ENCODE measurements at regions not wholly inside any gene's neighbourhood (a gene's known extent, or its start where the extent isn't known, plus 50 kb on each side); places are given as distances from the start of the nearest gene placed in this dataset.

DNA sequence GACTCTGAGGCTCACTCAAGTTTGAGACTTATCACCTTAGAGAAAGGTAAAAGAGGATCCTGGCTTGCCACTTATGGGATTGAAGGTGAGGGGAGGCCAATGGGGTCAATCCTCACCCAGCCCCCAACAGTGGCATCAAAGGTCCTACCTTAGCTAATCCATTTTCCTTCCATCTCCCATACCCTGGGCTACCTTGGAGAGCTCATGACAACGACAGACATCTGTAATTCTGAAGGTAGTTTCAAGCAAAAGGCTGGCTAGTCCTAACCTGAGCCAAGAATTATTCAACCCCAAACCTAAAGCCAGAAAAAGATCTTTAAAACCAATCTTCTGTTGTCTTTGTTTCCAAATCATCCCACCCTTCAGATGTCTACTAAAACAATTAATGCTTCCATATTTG lies 179.2 kb upstream of the GHITM start:
- no peaks in the 10 kb centered on the region for H3K79me2 ChIP-seq
- H2AFZ ChIP-seq, result no peak overlapping the region
- no peak overlapping the region for H3K9ac ChIP-seq
- no peak overlapping the region for H3K4me3 ChIP-seq (ENCODE audit: low read depth, low read length)
- TF ChIP-seq, protein P1, sequence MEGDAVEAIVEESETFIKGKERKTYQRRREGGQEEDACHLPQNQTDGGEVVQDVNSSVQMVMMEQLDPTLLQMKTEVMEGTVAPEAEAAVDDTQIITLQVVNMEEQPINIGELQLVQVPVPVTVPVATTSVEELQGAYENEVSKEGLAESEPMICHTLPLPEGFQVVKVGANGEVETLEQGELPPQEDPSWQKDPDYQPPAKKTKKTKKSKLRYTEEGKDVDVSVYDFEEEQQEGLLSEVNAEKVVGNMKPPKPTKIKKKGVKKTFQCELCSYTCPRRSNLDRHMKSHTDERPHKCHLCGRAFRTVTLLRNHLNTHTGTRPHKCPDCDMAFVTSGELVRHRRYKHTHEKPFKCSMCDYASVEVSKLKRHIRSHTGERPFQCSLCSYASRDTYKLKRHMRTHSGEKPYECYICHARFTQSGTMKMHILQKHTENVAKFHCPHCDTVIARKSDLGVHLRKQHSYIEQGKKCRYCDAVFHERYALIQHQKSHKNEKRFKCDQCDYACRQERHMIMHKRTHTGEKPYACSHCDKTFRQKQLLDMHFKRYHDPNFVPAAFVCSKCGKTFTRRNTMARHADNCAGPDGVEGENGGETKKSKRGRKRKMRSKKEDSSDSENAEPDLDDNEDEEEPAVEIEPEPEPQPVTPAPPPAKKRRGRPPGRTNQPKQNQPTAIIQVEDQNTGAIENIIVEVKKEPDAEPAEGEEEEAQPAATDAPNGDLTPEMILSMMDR (IDR thresholded peaks at IDR 0.05), result no peak
- H3K4me2 ChIP-seq (ENCODE audit: low read length), result no peak overlapping the region
- H3K27ac ChIP-seq, result no peak overlapping the region
- H3K9me3 ChIP-seq (ENCODE audit: control insufficient read depth, low read length), result no peaks in the 10 kb centered on the region
- H3K27me3 ChIP-seq (ENCODE audit: control insufficient read depth, insufficient read depth, low read length), result no peaks in the 10 kb centered on the region
- H3K36me3 ChIP-seq (ENCODE audit: control insufficient read depth, insufficient read depth, low read length), result no peaks in the 10 kb centered on the region
- H3K4me1 ChIP-seq, result no peaks in the 10 kb centered on the region

DNA sequence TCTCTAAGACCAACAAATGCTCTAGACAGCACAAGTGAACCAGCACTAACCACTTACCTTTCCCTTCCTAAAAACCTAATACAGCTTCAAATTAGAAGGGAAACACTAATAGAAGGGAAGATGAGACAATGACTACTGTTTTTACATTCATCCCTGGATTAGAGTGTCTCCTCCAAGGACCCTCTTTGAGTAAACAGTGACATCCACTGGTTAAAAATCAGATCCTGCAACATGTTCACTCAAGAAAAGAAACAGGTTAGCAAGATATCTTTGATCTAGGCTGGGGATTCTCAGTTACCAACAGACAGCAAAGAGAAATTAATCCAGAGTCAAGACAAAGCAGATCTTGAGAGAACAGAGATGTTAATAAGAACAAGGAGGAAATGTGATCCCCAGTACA lies 177.7 kb upstream of the GHITM start:
- Histone ChIP-seq H3K9ac (no peak overlapping the region), H3K4me1 (no peaks in the 10 kb centered on the region), H3K27ac (no peak overlapping the region), H3K27me3 (ENCODE audit: control insufficient read depth, insufficient read depth, low read length) (no peaks in the 10 kb centered on the region), H3K79me2 (no peaks in the 10 kb centered on the region), H3K4me2 (ENCODE audit: low read length) (no peak overlapping the region), H3K36me3 (ENCODE audit: control insufficient read depth, insufficient read depth, low read length) (no peaks in the 10 kb centered on the region), H2AFZ (no peak overlapping the region), H3K4me3 (ENCODE audit: low read depth, low read length) (no peak overlapping the region), H3K9me3 (ENCODE audit: control insufficient read depth, low read length) (no peaks in the 10 kb centered on the region)
- TF ChIP-seq, protein P1 (IDR thresholded peaks at IDR 0.05), result no peak

DNA sequence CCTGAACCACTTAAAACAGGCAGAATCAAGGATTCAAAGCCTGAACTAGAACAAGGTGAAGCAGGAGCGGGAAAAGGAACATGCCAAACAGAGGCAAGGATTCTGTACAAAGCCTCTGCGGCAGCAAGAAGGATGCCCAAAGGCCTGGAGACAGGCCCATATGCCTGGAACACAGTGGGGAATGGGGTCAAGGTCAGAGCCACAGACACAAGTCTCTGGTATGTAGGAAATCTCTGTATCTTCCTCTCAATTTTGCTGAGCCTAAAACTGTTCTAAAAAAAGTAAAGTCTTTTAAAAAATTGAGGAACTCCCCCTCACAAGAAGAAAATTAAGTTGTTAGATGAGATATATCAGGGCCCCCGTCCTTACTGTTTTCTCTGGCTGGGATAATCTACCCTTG lies 175.9 kb upstream of the GHITM start:
- H3K9me3 ChIP-seq (ENCODE audit: control insufficient read depth, low read length), result no peaks in the 10 kb centered on the region
- no peak overlapping the region for H2AFZ ChIP-seq
- no peak overlapping the region for H3K4me3 ChIP-seq (ENCODE audit: low read depth, low read length)
- H3K36me3 ChIP-seq (ENCODE audit: control insufficient read depth, insufficient read depth, low read length), result no peaks in the 10 kb centered on the region
- H3K4me2 ChIP-seq (ENCODE audit: low read length), result no peak overlapping the region
- no peaks in the 10 kb centered on the region for H3K4me1 ChIP-seq
- no peaks in the 10 kb centered on the region for H3K27me3 ChIP-seq (ENCODE audit: control insufficient read depth, insufficient read depth, low read length)
- no peak overlapping the region for H3K9ac ChIP-seq
- no peak overlapping the region for H3K27ac ChIP-seq
- H3K79me2 ChIP-seq, result no peaks in the 10 kb centered on the region
- TF ChIP-seq, protein P1 (IDR thresholded peaks at IDR 0.05), result no peak

- Histone ChIP-seq H3K4me1 (no peaks in the 10 kb centered on the region), H2AFZ (no peak overlapping the region), H3K4me3 (ENCODE audit: low read depth, low read length) (no peak overlapping the region), H3K27ac (no peak overlapping the region), H3K4me2 (ENCODE audit: low read length) (no peak overlapping the region), H3K9me3 (ENCODE audit: control insufficient read depth, low read length) (no peaks in the 10 kb centered on the region), H3K36me3 (ENCODE audit: control insufficient read depth, insufficient read depth, low read length) (no peaks in the 10 kb centered on the region), H3K9ac (no peak overlapping the region), H3K27me3 (ENCODE audit: control insufficient read depth, insufficient read depth, low read length) (no peaks in the 10 kb centered on the region), H3K79me2 (no peaks in the 10 kb centered on the region)
- TF ChIP-seq, protein P1 (IDR thresholded peaks at IDR 0.05), result no peak
Measured at GRCh38 chr10:83965473-83965872, 173.8 kb upstream of the GHITM start.

DNA sequence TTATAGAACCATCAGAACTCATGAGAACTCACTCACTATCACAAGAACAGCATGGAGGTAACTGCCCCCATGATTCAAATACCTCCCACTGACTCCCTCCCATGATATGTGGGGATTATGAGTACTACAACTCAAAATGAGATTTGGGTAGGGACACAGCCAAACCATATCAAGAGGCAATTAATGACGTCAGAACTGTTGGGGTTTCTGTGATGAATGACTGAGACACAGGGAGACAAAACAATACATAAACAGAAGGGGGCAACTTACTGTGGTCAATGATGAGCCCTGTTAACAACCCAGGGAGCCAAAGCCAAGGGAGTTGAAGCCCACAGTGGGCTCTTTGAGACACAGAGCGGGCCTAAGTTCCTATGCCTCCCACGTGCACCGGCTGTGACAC lies 171.3 kb upstream of the GHITM start:
- Histone ChIP-seq H3K4me3 (ENCODE audit: low read depth, low read length) (no peak overlapping the region), H3K27ac (no peak overlapping the region), H3K27me3 (ENCODE audit: control insufficient read depth, insufficient read depth, low read length) (no peaks in the 10 kb centered on the region), H3K79me2 (no peaks in the 10 kb centered on the region), H3K4me2 (ENCODE audit: low read length) (no peak overlapping the region), H3K9ac (no peak overlapping the region), H3K36me3 (ENCODE audit: control insufficient read depth, insufficient read depth, low read length) (no peaks in the 10 kb centered on the region), H3K9me3 (ENCODE audit: control insufficient read depth, low read length) (no peaks in the 10 kb centered on the region), H3K4me1 (no peaks in the 10 kb centered on the region), H2AFZ (no peak overlapping the region)
- TF ChIP-seq, protein P1 (IDR thresholded peaks at IDR 0.05), result no peak

Data from parathyroid adenoma (tissue), 2 donors.